HEK293T (cell line): ENCODE measurements at regions not wholly inside any gene's neighbourhood (a gene's known extent, or its start where the extent isn't known, plus 50 kb on each side); places are given as distances from the start of the nearest gene placed in this dataset.

Source experiments
- ARNT ChIP-seq: fragments of 450-650 bp; IDR thresholded peaks from 2 replicates; pipeline ENCODE4 v1.6.1; 2017; ENCODE audit warnings: mild to moderate bottlenecking
- BHLHE40 ChIP-seq: fragments of 450-650 bp; IDR thresholded peaks from 2 replicates; pipeline ENCODE4 v1.6.1; 2016; ENCODE audit warnings: mild to moderate bottlenecking, moderate library complexity, borderline replicate concordance
- ELF4 ChIP-seq: fragments of 450-650 bp; IDR thresholded peaks from 2 replicates; pipeline ENCODE4 v1.6.1; 2017; ENCODE audit warnings: antibody characterized with exemption
- FOXK2 ChIP-seq: fragments of 450-650 bp; IDR thresholded peaks from 2 replicates; pipeline ENCODE4 v1.6.1; 2016; ENCODE audit warnings: mild to moderate bottlenecking
- FOXM1 ChIP-seq: fragments of 450-650 bp; IDR thresholded peaks from 2 replicates; pipeline ENCODE4 v1.6.1; 2017; ENCODE audit warnings: mild to moderate bottlenecking, borderline replicate concordance
- LEF1 ChIP-seq: fragments of 450-650 bp; IDR thresholded peaks from 2 replicates; pipeline ENCODE4 v1.6.1; 2017; ENCODE audit warnings: mild to moderate bottlenecking, borderline replicate concordance
- NFRKB ChIP-seq: fragments of 450-650 bp; IDR thresholded peaks from 2 replicates; pipeline ENCODE4 v1.6.1; 2016; ENCODE audit warnings: mild to moderate bottlenecking, moderate library complexity
- PKNOX1 ChIP-seq: fragments of 450-650 bp; IDR thresholded peaks from 2 replicates; pipeline ENCODE4 v1.6.1; 2016
- SP1 ChIP-seq: fragments of 450-650 bp; IDR thresholded peaks from 2 replicates; pipeline ENCODE4 v1.6.1; 2017
- SUZ12 ChIP-seq: fragments of 450-650 bp; IDR thresholded peaks from 2 replicates; pipeline ENCODE4 v1.6.1; 2016; ENCODE audit warnings: mild to moderate bottlenecking
- TARDBP ChIP-seq: fragments of 450-650 bp; IDR thresholded peaks from 2 replicates; pipeline ENCODE4 v1.6.1; 2016
- ZNF384 ChIP-seq: fragments of 450-650 bp; IDR thresholded peaks from 2 replicates; pipeline ENCODE4 v1.6.1; 2016

- no peak for TF ChIP-seq BHLHE40
- TF ChIP-seq ARNT = no peak
- TF ChIP-seq LEF1 = no peak
- TF ChIP-seq SP1 = no peak
- no peak for TF ChIP-seq ELF4
- TF ChIP-seq FOXM1 = no peak
- TF ChIP-seq SUZ12 = no peak
- TF ChIP-seq TARDBP = no peak
- no peak for TF ChIP-seq PKNOX1
- TF ChIP-seq ZNF384 = no peak
- no peak for TF ChIP-seq FOXK2
- no peak for TF ChIP-seq NFRKB
Measured at GRCh38 chr4:34628471-34628870, 1615.8 kb downstream of the ARAP2 start.
